GM19397 (cell line): ENCODE measurements at regions not wholly inside any gene's neighbourhood (a gene's known extent, or its start where the extent isn't known, plus 50 kb on each side); places are given as distances from the start of the nearest gene placed in this dataset.

ENCODE experiments used
- ATAC-seq: cut with Tn5 transposase; IDR thresholded peaks from one replicate; pipeline ENCODE4 v1.9.1; 2021; ENCODE audit warnings: mild to moderate bottlenecking, moderate library complexity; ENCODE audit not compliant: unreplicated experiment

GRCh38 chr6:130756824-130757223 is 70.4 kb upstream of the SMLR1 start:
- no peak for ATAC-seq

GRCh38 chr6:130758813-130759212 is 68.4 kb upstream of the SMLR1 start:
- ATAC-seq = no peak

GRCh38 chr6:130760006-130760405 is 67.2 kb upstream of the SMLR1 start:
- ATAC-seq = no peak

- no peak for ATAC-seq
Observed at GRCh38 chr6:130761286-130761685, 65.9 kb upstream of the SMLR1 start.

GRCh38 chr6:130765181-130765727 is 62.0 kb upstream of the SMLR1 start:
- ATAC-seq = no peak

GRCh38 chr6:130766239-130767144 is 60.7 kb upstream of the SMLR1 start:
- ATAC-seq = no peak

- no peak for ATAC-seq
Observed at GRCh38 chr6:130769861-130770260, 57.3 kb upstream of the SMLR1 start.

- no peak for ATAC-seq
Observed at GRCh38 chr6:130771741-130772140, 55.5 kb upstream of the SMLR1 start.

GRCh38 chr6:130773860-130774259 is 53.3 kb upstream of the SMLR1 start:
- no peak for ATAC-seq

GRCh38 chr6:130775411-130776012 is 51.7 kb upstream of the SMLR1 start:
- ATAC-seq = no peak

- peak; percentile 92 for ATAC-seq
Observed at GRCh38 chr6:130776287-130776925, 50.8 kb upstream of the SMLR1 start.
